Stomach (tissue), 4 donors: ENCODE measurements at regions not wholly inside any gene's neighbourhood (a gene's known extent, or its start where the extent isn't known, plus 50 kb on each side); places are given as distances from the start of the nearest gene placed in this dataset.

ENCODE experiments used
- EP300 ChIP-seq: sonication (generic); formaldehyde crosslinking; IDR thresholded peaks from one replicate; pipeline ENCODE4 v1.6.1; 2017; ENCODE audit warnings: antibody characterized with exemption
- POLR2A ChIP-seq, 4 donors: fragments of 450-650 bp; IDR thresholded peaks; one replicate each; pipeline ENCODE4 v1.6.1; 2016; ENCODE audit warnings: antibody characterized with exemption in 4 of 4, control low read depth in 2 of 4, mild to moderate bottlenecking in 1 of 4, moderate library complexity in 1 of 4
- POLR2AphosphoS5 ChIP-seq, 3 donors: sonication (generic); formaldehyde crosslinking; IDR thresholded peaks; one replicate each; pipeline ENCODE4 v1.6.1; 2016; ENCODE audit warnings: antibody characterized with exemption in 3 of 3
- TF ChIP-seq, protein P1 (sequence below), 7 experiments: fragments of 450-650 bp in 4 of 7; fragments of 200-600 bp in 3 of 7; sonication (generic) in 3 of 7; IDR thresholded peaks; one replicate each; pipeline ENCODE4 v1.5.1; 2016 to 2019; ENCODE audit warnings: antibody characterized with exemption in 7 of 7, control low read depth in 2 of 7, mild to moderate bottlenecking in 1 of 7

DNA sequence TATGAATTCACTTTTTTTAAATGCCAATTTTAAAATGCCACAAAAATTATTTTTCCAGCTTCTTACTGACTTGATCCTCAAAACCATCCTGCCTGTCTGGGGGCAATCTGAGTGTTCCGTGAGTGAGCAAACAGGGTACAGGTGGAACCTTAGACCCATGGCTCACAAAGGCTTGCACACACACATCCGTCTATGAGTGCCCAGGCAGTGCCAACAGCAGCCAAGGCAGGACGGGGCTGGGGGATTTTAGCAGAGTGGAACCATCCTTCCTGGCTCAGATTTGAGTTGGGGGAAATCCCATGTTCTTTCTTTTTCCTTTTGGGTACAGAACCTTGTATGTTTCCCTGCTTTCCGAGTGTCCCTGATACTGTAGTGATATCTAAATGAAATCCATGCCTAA, 377.7 kb upstream of the MGMT start:
- TF ChIP-seq, protein P1, sequence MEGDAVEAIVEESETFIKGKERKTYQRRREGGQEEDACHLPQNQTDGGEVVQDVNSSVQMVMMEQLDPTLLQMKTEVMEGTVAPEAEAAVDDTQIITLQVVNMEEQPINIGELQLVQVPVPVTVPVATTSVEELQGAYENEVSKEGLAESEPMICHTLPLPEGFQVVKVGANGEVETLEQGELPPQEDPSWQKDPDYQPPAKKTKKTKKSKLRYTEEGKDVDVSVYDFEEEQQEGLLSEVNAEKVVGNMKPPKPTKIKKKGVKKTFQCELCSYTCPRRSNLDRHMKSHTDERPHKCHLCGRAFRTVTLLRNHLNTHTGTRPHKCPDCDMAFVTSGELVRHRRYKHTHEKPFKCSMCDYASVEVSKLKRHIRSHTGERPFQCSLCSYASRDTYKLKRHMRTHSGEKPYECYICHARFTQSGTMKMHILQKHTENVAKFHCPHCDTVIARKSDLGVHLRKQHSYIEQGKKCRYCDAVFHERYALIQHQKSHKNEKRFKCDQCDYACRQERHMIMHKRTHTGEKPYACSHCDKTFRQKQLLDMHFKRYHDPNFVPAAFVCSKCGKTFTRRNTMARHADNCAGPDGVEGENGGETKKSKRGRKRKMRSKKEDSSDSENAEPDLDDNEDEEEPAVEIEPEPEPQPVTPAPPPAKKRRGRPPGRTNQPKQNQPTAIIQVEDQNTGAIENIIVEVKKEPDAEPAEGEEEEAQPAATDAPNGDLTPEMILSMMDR (IDR thresholded peaks at IDR 0.05), result no peak
- no peak for TF ChIP-seq POLR2AphosphoS5 (IDR thresholded peaks at IDR 0.05)
- no peak for TF ChIP-seq EP300
- no peak for TF ChIP-seq POLR2A (IDR thresholded peaks at IDR 0.05)
